Spleen (tissue), 11 donors: ENCODE measurements at regions not wholly inside any gene's neighbourhood (a gene's known extent, or its start where the extent isn't known, plus 50 kb on each side); places are given as distances from the start of the nearest gene placed in this dataset.

Experiments
- DNase-seq: peaks from one replicate; pipeline ENCODE4 v3.0.0-alpha.2; 2020
- H3K27ac ChIP-seq, 8 donors: fragments of 200-600 bp; sonication (generic) in 7 of 8; 1 replicate in 4 of 8; 2 replicates in 4 of 8; pipeline versions ENCODE4 v1.5.0 to v1.8.0; 2016 to 2021; ENCODE audit warnings: inconsistent platforms in 4 of 8, mild to moderate bottlenecking in 4 of 8, moderate library complexity in 1 of 8
- H3K27me3 ChIP-seq, 7 donors: fragments of 200-600 bp; sonication (generic) in 6 of 7; replicated peaks in 1 of 7; 1 replicate in 4 of 7; 2 replicates in 3 of 7; pipeline versions ENCODE4 v1.5.0 to v1.8.0; 2016 to 2021; ENCODE audit warnings: inconsistent platforms in 3 of 7, mild to moderate bottlenecking in 1 of 7
- H3K36me3 ChIP-seq, 6 donors: fragments of 200-600 bp; sonication (generic) in 5 of 6; 1 replicate in 4 of 6; 2 replicates in 2 of 6; pipeline versions ENCODE4 v1.5.0 to v1.8.0; 2016 to 2021; ENCODE audit warnings: inconsistent platforms in 2 of 6
- H3K4me1 ChIP-seq, 6 donors: fragments of 200-600 bp; sonication (generic) in 5 of 6; 1 replicate in 3 of 6; 2 replicates in 3 of 6; pipeline versions ENCODE4 v1.5.0 to v1.8.0; 2016 to 2021; ENCODE audit warnings: inconsistent platforms in 3 of 6
- H3K4me3 ChIP-seq, 8 donors: fragments of 200-600 bp; sonication (generic) in 7 of 8; 1 replicate in 4 of 8; 2 replicates in 4 of 8; pipeline versions ENCODE4 v1.5.0 to v1.8.0; 2016 to 2021; ENCODE audit warnings: inconsistent platforms in 4 of 8, mild to moderate bottlenecking in 4 of 8, moderate library complexity in 2 of 8
- H3K9me3 ChIP-seq, 8 donors: fragments of 200-600 bp; sonication (generic) in 7 of 8; 1 replicate in 4 of 8; 2 replicates in 4 of 8; pipeline versions ENCODE4 v1.5.0 to v1.8.0; 2016 to 2021; ENCODE audit warnings: inconsistent platforms in 4 of 8
- POLR2A ChIP-seq, 3 donors: fragments of 450-650 bp; IDR thresholded peaks; one replicate each; pipeline ENCODE4 v1.5.1; 2017; ENCODE audit warnings: antibody characterized with exemption in 3 of 3, mild to moderate bottlenecking in 1 of 3
- POLR2AphosphoS5 ChIP-seq, 3 donors: sonication (generic); formaldehyde crosslinking; IDR thresholded peaks; one replicate each; pipeline ENCODE4 v1.5.1; 2017; ENCODE audit warnings: antibody characterized with exemption in 3 of 3
- WGBS, 5 donors: extraction: QIAGEN DNeasy Blood & Tissue Kit in 3 of 5; methylation state at CpG; one replicate each; pipeline versions ENCODE4 v1.1.5 to v1.1.7; 2013 to 2018; 5-methylcytosine and 5-hydroxymethylcytosine counted together
- intact Hi-C: fragments of 100-400 bp; cut with DNase I; formaldehyde crosslinking; loops from one replicate; pipeline ENCODE4 v1.15.0; 2023; ENCODE audit warnings: low total_unique reads
- TF ChIP-seq, protein P1 (sequence below), 11 experiments: fragments of 200-600 bp in 7 of 11; fragments of 450-650 bp in 4 of 11; sonication (generic) in 4 of 11; IDR thresholded peaks in 8 of 11; conservative IDR thresholded peaks in 3 of 11; 1 replicate in 7 of 11; 2 replicates in 4 of 11; pipeline versions ENCODE4 v1.4.0 to v1.8.0; 2016 to 2021; ENCODE audit warnings: antibody characterized with exemption in 11 of 11, inconsistent platforms in 4 of 11, mild to moderate bottlenecking in 1 of 11
- donor health status: healthy with polysubstance abuse.
- donor health status: DM: no; HTN: no; CAD: no; lungs with moderate emphysema.
- donor health status: DM: no; HTN: no; CAD: no.
- donor health status: Bipolar disorder and iron deficiency.
- donor health status: healthy.
- donor health status: DM: no; HTN: no; CAD: no.
- donor health status: DM: yes; HTN: yes; CAD: no.

DNA sequence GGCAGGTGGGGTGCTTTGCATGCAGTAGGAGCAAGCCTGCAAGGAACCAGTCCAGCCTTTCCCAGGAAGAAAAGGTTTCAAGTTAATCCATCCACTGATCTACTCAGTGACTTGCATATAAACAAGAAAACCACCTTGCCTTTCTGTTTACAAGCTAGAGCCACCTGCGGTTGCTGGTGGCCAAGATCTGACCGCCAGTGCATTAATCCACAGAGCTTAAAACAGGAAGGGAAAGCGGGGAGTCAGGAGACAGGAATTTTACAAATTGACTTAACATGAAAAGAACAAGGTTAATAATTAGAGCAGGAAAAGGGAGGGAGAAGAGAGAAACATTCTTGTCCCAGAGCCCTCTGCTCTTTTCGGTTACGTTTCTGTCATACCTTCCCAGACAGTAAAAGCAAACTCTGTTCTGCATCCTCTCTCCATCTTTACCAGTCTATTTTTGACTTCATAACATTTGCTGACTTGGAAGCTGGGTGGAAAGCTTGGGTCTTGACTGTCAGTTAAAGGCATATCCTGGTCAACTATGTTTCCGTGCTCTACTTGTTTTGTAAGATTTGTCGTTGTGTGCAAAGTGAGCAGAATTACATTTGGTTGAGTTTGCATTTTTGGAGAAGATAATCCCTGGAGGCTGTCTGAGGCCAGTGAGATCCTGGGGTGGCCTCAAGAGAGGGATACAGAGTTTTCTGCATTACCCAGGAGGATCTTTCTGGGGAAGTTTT lies 760.6 kb downstream of the EFNB2 start:
- Histone ChIP-seq H3K9me3 (no peaks in the 10 kb centered on the region), H3K27me3 (no peaks in the 10 kb centered on the region), H3K4me3 (no peak overlapping the region), H3K36me3 (no peaks in the 10 kb centered on the region), H3K4me1 (no peaks in the 10 kb centered on the region), H3K27ac (no peak overlapping the region)
- TF ChIP-seq POLR2AphosphoS5 (IDR thresholded peaks at IDR 0.05): no peak
- TF ChIP-seq, protein P1, sequence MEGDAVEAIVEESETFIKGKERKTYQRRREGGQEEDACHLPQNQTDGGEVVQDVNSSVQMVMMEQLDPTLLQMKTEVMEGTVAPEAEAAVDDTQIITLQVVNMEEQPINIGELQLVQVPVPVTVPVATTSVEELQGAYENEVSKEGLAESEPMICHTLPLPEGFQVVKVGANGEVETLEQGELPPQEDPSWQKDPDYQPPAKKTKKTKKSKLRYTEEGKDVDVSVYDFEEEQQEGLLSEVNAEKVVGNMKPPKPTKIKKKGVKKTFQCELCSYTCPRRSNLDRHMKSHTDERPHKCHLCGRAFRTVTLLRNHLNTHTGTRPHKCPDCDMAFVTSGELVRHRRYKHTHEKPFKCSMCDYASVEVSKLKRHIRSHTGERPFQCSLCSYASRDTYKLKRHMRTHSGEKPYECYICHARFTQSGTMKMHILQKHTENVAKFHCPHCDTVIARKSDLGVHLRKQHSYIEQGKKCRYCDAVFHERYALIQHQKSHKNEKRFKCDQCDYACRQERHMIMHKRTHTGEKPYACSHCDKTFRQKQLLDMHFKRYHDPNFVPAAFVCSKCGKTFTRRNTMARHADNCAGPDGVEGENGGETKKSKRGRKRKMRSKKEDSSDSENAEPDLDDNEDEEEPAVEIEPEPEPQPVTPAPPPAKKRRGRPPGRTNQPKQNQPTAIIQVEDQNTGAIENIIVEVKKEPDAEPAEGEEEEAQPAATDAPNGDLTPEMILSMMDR (IDR thresholded peaks at IDR 0.05 in 8 of 11, conservative IDR thresholded peaks at IDR 0.05 in 3 of 11): no peak
- no peak for TF ChIP-seq POLR2A (IDR thresholded peaks at IDR 0.05)
- 66 to 79% (median 72%) methylated on average over 7 of the region's 7 CpGs for WGBS, 5 donors
- intact Hi-C loops: no loop called here
- no peak for DNase-seq

DNA sequence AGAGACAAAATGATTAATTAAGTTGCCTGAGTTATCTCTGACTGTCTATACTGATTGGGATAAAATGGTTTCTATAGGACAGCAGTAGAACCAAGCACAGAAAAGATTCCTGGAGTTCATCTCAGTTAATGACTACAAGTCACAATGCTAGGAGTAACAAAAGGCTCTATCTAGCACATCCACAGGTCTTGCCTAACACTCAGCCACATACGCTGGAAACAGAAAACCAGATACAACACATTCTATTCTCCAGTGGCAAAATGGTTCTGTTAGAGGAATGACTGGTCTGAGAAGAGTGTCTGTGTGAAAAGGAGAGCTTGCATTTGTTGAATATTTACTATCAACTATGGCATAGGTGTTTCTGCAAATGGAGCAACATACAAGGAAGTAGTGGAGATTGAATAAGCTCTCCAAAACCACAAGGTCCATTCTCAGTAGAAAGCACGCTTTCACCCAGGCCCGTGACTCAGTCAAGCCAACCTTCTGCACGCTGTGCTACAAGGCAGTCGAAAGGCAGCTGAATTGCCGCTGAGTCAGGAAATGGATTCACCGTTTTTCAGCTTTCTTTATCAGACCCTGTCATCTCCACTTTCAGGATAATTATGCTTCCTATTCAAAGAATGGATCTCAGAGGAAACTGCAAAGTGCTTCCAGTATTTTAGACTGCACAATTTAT lies 761.5 kb downstream of the EFNB2 start:
- H3K4me1 ChIP-seq: no peaks in the 10 kb centered on the region
- no peak overlapping the region for H3K4me3 ChIP-seq
- TF ChIP-seq POLR2AphosphoS5 (IDR thresholded peaks at IDR 0.05) (no peak), POLR2A (IDR thresholded peaks at IDR 0.05) (no peak)
- TF ChIP-seq, protein P1 (IDR thresholded peaks at IDR 0.05 in 8 of 11, conservative IDR thresholded peaks at IDR 0.05 in 3 of 11): no peak
- no peaks in the 10 kb centered on the region for H3K27me3 ChIP-seq
- intact Hi-C loops: no loop called here
- no peaks in the 10 kb centered on the region for H3K36me3 ChIP-seq
- WGBS, 5 donors: 22 to 38% (median 28%) methylated on average over 7 of the region's 7 CpGs
- DNase-seq: no peak
- no peak overlapping the region for H3K27ac ChIP-seq
- H3K9me3 ChIP-seq: no peaks in the 10 kb centered on the region

DNA sequence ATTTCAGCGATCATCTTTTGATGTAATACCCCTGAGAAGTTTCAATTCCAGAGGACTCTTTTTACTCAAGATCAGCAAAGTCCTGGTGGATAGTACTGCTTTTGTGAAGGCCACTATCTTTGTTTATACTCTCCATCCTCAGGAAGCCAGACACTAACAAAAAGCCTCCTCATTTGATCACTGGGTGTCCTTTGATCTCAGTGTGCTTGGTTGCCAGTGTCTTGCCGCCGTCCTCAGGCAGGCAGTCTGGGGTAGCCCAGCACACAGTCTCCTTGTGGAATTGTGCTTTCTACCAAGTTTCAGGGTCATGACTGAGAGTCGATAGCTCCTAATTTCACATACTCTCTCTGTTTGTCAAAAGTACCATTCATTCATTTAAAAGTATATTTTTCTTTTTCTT lies 762.2 kb downstream of the EFNB2 start:
- TF ChIP-seq, protein P1 (IDR thresholded peaks at IDR 0.05 in 8 of 11, conservative IDR thresholded peaks at IDR 0.05 in 3 of 11): no peak
- TF ChIP-seq POLR2A (IDR thresholded peaks at IDR 0.05) (no peak), POLR2AphosphoS5 (IDR thresholded peaks at IDR 0.05) (no peak)
- no peak for DNase-seq
- no peaks in the 10 kb centered on the region for H3K27me3 ChIP-seq
- intact Hi-C loops: no loop called here
- no peaks in the 10 kb centered on the region for H3K9me3 ChIP-seq
- no peaks in the 10 kb centered on the region for H3K36me3 ChIP-seq
- H3K4me3 ChIP-seq: no peak overlapping the region
- H3K27ac ChIP-seq: no peak overlapping the region
- WGBS, 5 donors: 77 to 87% (median 81%) methylated on average over 4 of the region's 4 CpGs
- no peaks in the 10 kb centered on the region for H3K4me1 ChIP-seq

DNA sequence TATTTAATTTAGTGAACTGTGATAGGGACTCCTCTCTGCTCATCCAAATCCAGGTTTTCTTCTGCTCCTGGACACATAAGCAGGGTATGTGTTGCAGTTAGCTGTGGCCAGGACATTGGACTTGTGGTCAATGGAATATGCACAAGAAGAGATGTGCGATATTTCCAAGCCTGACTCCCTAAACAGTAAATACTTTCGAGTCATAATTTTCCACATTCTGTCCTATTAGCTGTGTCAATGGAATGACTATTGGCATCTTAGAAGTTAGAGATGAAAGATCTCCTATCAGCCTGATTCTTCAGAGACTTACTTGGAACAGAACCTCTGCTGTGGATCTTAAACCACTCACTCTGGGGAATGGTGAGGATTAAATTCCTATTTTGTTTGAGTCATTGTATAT lies 771.0 kb downstream of the EFNB2 start:
- no peaks in the 10 kb centered on the region for H3K27me3 ChIP-seq
- H3K27ac ChIP-seq: no peak overlapping the region
- no peak for TF ChIP-seq POLR2AphosphoS5 (IDR thresholded peaks at IDR 0.05)
- TF ChIP-seq, protein P1 (IDR thresholded peaks at IDR 0.05 in 8 of 11, conservative IDR thresholded peaks at IDR 0.05 in 3 of 11): no peak
- TF ChIP-seq POLR2A (IDR thresholded peaks at IDR 0.05): no peak
- H3K4me1 ChIP-seq: no peaks in the 10 kb centered on the region
- intact Hi-C loops: no loop called here
- H3K36me3 ChIP-seq: no peaks in the 10 kb centered on the region
- peaks cover 0 to 7% (median 0%) of the 10 kb centered on the region in 8 donors for H3K9me3 ChIP-seq
- no peak for DNase-seq
- 88 to 93% (median 91%) methylated on average over 2 of the region's 2 CpGs for WGBS, 5 donors
- H3K4me3 ChIP-seq: no peak overlapping the region
